ENCODE measurements at regions not wholly inside any gene's neighbourhood (a gene's known extent, or its start where the extent isn't known, plus 50 kb on each side); places are given as distances from the start of the nearest gene placed in this dataset.

DNA sequence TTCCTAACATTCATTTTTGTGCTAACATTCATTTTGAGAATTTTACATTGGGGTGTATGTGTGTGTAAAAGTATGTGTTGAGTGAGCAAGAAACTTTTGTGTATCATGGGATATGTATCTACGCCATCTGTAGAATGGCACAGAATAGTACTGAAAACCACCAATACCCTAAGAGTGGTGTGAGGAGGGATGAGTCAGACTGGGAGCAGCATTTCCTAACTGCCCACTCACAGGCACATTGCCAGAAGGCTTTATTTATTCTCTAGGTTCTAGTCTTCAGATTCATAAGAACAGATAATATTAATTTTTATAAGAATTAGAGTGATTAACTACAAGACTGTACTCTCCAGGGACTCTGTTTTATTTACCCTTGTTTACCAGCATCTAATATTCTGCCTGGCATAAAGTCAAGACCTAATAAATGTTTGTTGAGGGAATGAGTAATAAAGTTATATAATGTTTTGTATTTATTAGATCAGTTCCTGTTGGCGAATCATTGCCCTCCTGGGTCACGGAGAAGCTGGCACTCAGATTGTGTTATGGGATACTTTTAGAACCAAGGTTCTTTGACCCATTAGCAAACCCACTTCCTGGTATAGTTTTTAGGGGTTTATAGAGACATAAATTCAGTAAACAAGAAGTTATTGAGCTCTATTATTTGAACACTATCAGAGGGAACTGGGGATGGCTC, 159.1 kb upstream of the PPP2R2B start:
- no peak for DNase-seq

DNA sequence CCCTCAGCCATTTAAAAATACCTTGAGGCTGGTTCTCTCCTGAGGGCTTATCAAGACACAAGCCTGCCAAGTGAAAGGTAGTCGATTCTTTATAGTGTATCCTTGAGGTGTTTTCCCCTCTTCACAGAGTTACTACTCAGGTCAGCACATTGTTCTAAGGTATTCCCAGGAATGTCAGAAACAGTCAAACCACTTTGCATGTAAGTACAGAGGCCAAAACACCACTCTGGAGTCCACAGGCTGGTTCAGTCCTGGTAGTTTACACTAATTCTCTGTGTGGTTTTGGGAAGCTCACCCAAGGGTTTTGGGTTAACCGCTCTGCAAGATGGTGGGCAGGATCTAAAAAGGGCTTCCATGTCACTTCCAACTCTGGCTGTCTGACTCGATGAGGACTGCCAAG, 162.3 kb upstream of the PPP2R2B start:
- DNase-seq: no peak

DNA sequence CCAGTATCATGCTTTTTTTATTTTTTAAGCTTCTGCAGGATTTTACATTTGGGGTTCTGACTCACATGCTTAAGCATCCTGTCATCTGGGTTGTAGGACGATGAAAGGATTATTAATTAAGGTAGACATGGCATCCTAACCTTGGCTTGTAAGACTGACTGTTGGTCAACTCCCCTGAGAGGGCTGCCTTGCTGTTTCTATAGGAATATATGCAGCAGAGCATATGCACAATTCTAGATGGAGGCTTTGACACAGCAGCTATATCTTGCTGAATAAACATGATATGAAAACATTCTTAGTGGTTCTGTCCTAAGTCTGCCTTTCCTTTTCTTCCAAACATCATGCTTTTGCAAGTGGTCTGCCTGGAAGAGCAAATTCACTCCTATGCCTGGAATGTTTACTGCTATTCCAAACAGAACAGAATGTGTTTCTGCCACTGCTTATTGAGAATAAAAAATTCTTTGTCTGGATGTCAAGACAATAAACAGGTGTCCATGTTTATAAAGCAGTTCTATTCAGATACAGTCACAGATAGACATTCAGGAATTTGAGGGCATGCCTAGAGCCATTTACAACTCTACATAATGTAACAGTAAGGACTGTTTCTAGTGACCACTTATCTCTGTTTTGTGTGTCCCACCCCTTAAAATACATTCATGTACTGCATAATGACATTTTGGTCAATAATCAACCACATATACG, 166.2 kb upstream of the PPP2R2B start:
- no peak for DNase-seq

- no peak for DNase-seq
Observed at GRCh38 chr5:147045290-147045689, 166.7 kb upstream of the PPP2R2B start.

DNA sequence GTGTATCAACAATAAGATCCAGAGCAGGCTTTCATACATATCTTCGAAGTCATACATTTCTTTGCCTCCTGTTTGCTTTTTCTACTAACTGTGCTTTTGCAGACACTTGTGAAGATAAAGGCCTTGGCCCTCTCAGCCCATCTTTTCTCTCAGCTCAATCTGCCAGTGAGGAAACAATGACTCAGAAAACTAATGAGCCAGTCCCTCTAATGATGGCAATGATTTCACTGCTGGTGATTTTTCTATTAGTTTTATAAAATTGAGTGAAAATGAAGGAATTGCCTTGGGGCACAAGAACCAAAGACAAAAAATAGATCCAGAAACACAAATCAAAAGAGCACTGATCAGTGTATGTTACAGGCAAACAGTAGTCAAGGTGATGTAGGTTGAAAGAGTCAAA, 167.7 kb upstream of the PPP2R2B start:
- DNase-seq: no peak

GRCh38 chr5:147046894-147047293, 168.3 kb upstream of the PPP2R2B start:
- no peak for DNase-seq

DNA sequence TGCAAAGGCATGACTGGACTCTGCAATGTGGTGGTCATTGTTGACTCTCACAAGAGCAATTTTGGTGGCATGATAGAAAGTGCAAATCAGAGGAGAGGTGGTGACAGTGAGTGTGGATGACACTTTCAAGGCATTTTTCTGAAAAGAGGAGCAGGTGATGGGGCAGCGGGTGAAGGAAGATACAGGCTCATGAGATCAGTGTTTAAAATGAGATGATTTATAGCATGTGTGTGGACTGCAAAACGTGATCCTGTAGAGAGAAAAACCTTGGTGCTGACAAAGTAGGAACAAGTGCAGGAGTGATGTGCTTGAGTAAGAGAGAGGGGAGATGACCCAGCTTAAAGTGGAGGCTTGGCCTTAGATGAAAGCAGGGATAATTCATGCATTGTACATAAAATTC, 171.2 kb upstream of the PPP2R2B start:
- DNase-seq: no peak

GRCh38 chr5:147050172-147050571, 171.6 kb upstream of the PPP2R2B start:
- DNase-seq: no peak

DNA sequence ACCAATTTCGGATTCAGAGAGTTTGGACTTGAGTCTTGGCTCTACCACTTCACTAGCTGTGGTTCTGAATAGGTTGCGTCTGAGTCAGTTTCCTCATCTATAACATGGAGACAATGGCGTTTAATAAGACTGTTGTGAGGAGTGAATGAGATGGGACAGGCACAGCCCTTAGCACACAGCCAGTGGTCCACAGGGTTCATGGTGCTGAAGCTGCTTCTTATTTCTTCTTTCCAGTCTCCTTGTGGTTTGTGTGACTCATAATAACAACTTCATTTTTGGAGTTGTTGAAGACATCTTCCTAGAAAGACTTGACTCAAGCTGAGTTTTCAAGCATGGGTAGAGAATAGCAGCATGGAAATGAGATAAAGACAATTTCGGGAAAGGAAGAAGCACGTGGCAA, 172.6 kb upstream of the PPP2R2B start:
- no peak for DNase-seq

GRCh38 chr5:147052519-147052918, 174.0 kb upstream of the PPP2R2B start:
- DNase-seq: no peak

- no peak for DNase-seq
Observed at GRCh38 chr5:147055089-147055826, 176.7 kb upstream of the PPP2R2B start.

DNA sequence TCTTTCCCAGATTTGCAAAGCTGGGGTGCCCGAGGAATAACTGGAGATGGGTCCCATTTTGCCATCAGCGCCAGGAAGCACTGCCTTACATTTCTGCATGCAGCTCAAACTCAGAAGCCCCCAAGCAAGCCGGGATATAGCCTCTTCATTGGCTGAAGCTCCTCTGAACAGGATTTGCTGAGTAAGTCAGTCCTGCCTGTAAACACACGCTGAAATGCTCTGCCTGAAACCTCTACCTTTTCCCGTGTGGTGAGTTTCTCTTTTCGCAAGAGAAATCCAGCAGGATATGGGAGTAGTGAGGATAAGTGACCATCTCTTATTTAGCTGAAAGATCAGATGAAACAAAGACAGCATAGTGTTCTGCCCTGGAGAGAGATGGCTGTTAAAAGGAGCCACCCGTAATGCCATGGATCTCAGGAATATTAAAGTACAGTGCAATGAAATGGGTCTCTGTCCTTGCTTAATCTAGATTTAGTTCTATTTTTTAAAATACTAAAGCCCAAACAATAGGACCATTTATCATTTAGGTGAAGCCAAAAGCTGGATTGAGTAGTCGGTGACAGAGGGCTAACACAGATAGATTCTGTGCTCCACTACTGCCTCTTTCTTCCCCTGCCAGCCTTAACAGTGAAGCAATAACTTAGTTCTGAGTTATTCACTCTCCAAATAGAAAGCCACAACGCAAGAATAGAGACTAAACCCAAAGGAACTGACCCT, 177.5 kb upstream of the PPP2R2B start:
- DNase-seq: no peak

DNA sequence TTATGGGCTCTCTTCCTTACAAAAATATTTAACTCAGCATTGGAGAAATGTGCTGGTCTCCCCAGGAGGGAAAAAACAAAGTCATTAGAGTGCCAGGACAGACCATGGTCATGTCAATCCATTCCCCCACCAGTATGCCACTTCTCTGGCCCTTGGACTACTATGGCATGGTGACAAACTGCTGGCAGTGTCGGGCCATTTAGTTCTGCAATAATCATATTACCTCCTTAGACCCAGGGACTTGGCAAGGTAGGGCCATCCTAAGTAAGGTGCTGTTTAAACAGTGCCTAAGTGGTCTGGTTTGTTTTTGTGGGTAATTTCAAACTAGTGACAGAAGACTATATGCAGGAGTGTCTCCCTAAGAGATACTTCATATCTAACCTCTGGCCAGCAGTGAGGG, 177.8 kb upstream of the STK32A start:
- DNase-seq: no peak

- DNase-seq: no peak
Observed at GRCh38 chr5:147061431-147061830, 173.4 kb upstream of the STK32A start.

DNA sequence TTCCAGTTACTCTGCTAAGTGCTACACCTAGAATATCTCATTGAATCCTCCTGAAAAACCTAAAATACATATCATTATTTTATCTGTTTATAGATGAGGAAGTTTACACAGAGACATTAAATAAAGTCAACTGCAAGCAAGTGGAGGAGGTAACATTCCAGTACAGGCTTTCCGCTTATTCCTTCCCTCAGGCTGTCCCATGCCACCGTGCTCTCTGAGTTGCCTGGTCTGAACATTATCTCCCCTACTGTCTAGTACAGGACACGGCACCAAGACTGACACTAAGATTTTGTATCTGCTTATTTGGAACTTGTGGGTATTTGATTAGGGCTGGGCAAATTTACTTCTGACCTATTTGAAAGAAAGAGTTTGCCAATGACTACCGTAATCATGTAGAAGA, 172.4 kb upstream of the STK32A start:
- DNase-seq: no peak

DNA sequence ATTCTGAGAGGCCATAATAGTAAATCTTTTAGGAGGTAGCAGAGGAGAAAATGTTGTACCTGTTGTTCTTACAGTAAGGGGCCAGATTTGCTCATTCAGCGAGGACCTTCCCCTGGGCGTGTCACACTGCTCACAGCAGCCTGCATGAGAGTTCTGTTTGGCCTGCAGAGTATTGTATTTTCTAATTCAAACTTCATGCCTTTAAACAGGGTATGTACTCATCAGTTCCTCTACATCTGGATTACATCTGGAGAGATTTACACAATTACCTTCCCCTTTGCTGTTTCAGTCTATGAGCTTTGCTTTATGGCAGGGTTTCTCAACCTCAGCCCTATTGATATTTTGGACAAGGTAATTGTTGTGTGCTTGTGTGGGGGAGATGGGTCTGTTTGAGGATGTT, 170.9 kb upstream of the STK32A start:
- no peak for DNase-seq

DNA sequence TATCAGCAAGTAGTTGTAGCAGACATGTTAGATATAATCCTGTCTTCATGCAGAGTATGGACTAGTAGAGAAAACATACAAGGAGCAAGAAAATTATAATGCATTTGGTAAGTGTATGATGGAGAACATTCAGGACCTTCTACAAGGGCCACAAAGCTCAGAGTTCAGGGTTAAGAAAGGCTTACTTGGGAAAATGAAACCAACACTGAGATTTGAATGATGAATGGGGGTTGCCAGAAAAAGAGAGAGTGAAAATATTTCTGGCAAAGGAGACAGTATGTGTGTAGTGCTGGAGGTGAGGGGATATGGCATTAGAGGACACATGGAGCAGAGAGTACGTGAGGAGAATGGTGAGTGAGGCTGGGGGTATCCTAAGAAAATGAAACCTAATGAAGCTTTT, 169.8 kb upstream of the STK32A start:
- no peak for DNase-seq

GRCh38 chr5:147068998-147069397, 165.8 kb upstream of the STK32A start:
- no peak for DNase-seq

GRCh38 chr5:147072622-147073021, 162.2 kb upstream of the STK32A start:
- no peak for DNase-seq

DNA sequence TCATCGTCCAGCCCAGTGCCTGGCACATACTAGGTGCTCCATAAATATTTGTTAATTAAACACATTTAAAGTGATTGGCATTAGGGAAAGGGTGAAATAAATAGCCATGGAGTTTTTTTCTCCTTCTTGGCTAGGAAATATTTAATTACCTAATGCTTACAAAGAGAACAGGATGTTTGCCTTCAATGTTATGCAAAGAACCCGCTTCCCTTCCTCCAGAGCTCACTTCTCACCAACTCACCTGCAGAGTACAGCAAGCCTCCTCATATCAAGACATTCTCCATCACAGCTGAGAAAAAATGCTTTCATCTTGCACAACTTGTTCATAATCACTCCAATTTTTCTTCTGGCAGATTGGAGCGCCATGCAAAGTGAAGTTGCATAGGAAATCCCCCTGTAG, 161.7 kb upstream of the STK32A start:
- DNase-seq: peak; percentile 2

- DNase-seq: no peak
Observed at GRCh38 chr5:147075187-147075586, 159.6 kb upstream of the STK32A start.

DNA sequence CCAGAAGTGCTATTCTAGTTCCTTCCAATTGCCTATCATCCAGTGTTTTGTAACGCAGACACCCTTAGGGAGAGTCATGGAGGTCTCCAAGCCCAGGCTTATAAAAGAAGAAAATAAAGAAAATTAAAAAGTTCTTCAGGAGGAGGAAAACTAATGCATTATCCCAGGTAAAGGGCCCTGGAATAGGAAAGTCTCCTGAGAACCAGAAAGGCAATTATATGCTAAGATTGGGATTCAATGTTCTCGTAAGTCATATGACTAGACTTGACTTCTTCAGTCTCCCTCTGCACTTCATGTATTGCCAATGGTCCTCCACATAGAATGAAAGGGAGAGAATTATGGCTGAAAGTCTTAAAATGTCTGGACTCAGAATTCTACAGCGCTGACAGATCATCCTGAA, 154.4 kb upstream of the STK32A start:
- DNase-seq: no peak

DNA sequence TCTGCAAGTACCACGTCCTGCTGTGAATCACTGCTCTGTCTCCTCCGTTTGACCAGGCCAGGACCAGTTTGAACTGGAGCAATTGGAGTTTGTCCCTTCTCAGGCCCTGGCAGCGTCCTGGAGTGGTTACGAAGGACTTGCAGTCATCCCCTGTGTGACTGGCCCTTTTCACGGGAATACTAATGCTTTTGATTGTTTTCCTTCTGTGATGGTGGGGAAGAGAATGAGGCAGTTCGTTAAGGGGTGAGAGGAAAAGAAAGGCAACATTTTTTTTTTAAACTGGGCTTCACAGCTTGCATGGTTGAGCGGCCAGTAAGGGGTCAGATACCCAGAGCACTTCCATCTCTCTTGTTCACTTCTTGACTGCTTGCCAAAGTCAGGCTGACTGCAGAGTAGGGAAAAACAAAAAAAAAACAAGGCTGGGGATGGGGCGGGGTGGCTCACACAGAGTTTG, 153.5 kb upstream of the STK32A start:
- DNase-seq: no peak
